ENCODE measurements at regions not wholly inside any gene's neighbourhood (a gene's known extent, or its start where the extent isn't known, plus 50 kb on each side); places are given as distances from the start of the nearest gene placed in this dataset.

- TF ChIP-seq CTCF (IDR thresholded peaks at IDR 0.05; ENCODE audit: low read depth, low read length, missing input control) = no peak
- no peak for TF ChIP-seq HNF4A (conservative IDR thresholded peaks at IDR 0.05)
- TF ChIP-seq RAD21 (IDR thresholded peaks at IDR 0.05) = no peak
- no peak for TF ChIP-seq YY1 (IDR thresholded peaks at IDR 0.05)
- TF ChIP-seq TAF1 (conservative IDR thresholded peaks at IDR 0.05) = no peak
Measured at GRCh38 chr4:14333616-14334015, 668.7 kb upstream of the CPEB2 start.

Data from liver (tissue), 3 donors.